ENCODE measurements at regions not wholly inside any gene's neighbourhood (a gene's known extent, or its start where the extent isn't known, plus 50 kb on each side); places are given as distances from the start of the nearest gene placed in this dataset.

GRCh38 chr5:88489364-88489763 is 220.7 kb upstream of the TMEM161B start:
- Mint-ChIP-seq H3K36me3 (ENCODE audit: insufficient read depth in 1 of 3, low read depth in 3 of 3) (no peaks in the 10 kb centered on the region), H3K4me3 (no peak overlapping the region), H3K27ac (no peak overlapping the region), H3K4me1 (peaks cover 34 to 48% of the 10 kb centered on the region in 2 experiments), H3K27me3 (ENCODE audit: low read depth) (no peaks in the 10 kb centered on the region), H3K9me3 (no peaks in the 10 kb centered on the region)
- Histone ChIP-seq H3K79me1 (ENCODE audit: insufficient read depth, low read depth, low read length, poor library complexity, severe bottlenecking) (no peaks in the 10 kb centered on the region), H2BK120ac (ENCODE audit: low read depth, low read length, poor library complexity, severe bottlenecking) (no peak overlapping the region), H3K9me3 (ENCODE audit: control insufficient read depth, low read depth, low read length) (no peaks in the 10 kb centered on the region), H3K23ac (ENCODE audit: insufficient read length, low read depth, low read length) (no peak overlapping the region), H4K5ac (ENCODE audit: insufficient read length, low read depth, low read length) (no peak overlapping the region), H2AK5ac (ENCODE audit: insufficient read length, low read length) (no peak overlapping the region), H3K23me2 (ENCODE audit: insufficient read length, low read depth, low read length, poor library complexity, severe bottlenecking) (no peaks in the 10 kb centered on the region), H3K18ac (ENCODE audit: insufficient read length, low read depth, low read length) (no peak overlapping the region), H3K9ac (ENCODE audit: extremely low read depth, insufficient read length, low read length) (no peak overlapping the region), H3K4me2 (ENCODE audit: insufficient read depth, insufficient read length, low read length) (no peak overlapping the region), H3K4ac (ENCODE audit: low read depth, low read length) (no peak overlapping the region), H2BK15ac (ENCODE audit: low read depth, low read length) (no peak overlapping the region), H2AFZ (ENCODE audit: low read length) (no peak overlapping the region), H2BK5ac (ENCODE audit: insufficient read length, low read length) (no peak overlapping the region), H4K91ac (ENCODE audit: insufficient read length, low read depth, low read length) (no peak overlapping the region), H3K27me3 (ENCODE audit: insufficient read depth, low read length) (no peaks in the 10 kb centered on the region; the same call in 1 of the 2 replicates), H2BK12ac (ENCODE audit: insufficient read length, low read depth, low read length) (no peak overlapping the region), H3K14ac (ENCODE audit: insufficient read depth, low read length) (no peak overlapping the region), H4K8ac (replicated peaks; ENCODE audit: insufficient read length, low read depth, low read length) (no peak overlapping the region), H3K56ac (ENCODE audit: insufficient read length, low read depth, low read length) (no peak overlapping the region), H2BK20ac (ENCODE audit: low read depth, low read length, poor library complexity, severe bottlenecking) (no peak overlapping the region), H4K20me1 (ENCODE audit: control insufficient read depth, insufficient read depth, insufficient read length) (no peaks in the 10 kb centered on the region), H3K4me1 (ENCODE audit: insufficient read depth, low read length) (peaks cover 2% of the 10 kb centered on the region; the same call in 1 of the 2 replicates), H3K27ac (ENCODE audit: insufficient read length, low read depth, low read length) (no peak overlapping the region), H3T11ph (ENCODE audit: low read length) (no peak overlapping the region), H3K79me2 (ENCODE audit: insufficient read depth, low read length) (no peaks in the 10 kb centered on the region)
- DNase-seq: no peak
- WGBS (ENCODE audit: extremely low coverage, insufficient read length, low lambda C conversion rate): no CpG with 5 or more reads among the region's 6 CpGs
- TF ChIP-seq CTCF (conservative IDR thresholded peaks at IDR 0.05): no peak
